AG04450 (cell line): ENCODE measurements at regions not wholly inside any gene's neighbourhood (a gene's known extent, or its start where the extent isn't known, plus 50 kb on each side); places are given as distances from the start of the nearest gene placed in this dataset.

ENCODE experiments used
- CTCF ChIA-PET: fragments of 300-600, 350-600 bp; formaldehyde crosslinking; extraction: SDS; loops from one replicate; lab custom pipeline; 2022; ENCODE audit warnings: antibody characterized with exemption, inconsistent platforms; lab: Charles Lee
- POLR2A ChIA-PET: fragments of 350-600 bp; formaldehyde crosslinking; extraction: SDS; loops from one replicate; lab custom pipeline; 2021; ENCODE audit warnings: antibody characterized with exemption, inconsistent platforms; lab: Yijun Ruan, JAX
- DNase-seq: peaks from one replicate; pipeline ENCODE4 v3.0.0-alpha.2; 2011; ENCODE audit warnings: low read depth, low spot score
- H3K27ac ChIP-seq: one replicate; pipeline ENCODE4 v1.5.1; 2012; ENCODE audit warnings: low read depth, low read length, control low read depth
- H3K27me3 ChIP-seq: one replicate; pipeline ENCODE4 v1.6.0; 2012; ENCODE audit warnings: low read length; ENCODE audit not compliant: control insufficient read depth, insufficient read depth
- H3K4me3 ChIP-seq: 2 replicates; pipeline ENCODE4 v1.5.1; 2011; ENCODE audit warnings: mild to moderate bottlenecking, low read depth, low read length, control low read depth
- H3K9me3 ChIP-seq: 2 replicates; pipeline ENCODE4 v1.5.1; 2012; ENCODE audit warnings: low read length; ENCODE audit not compliant: control insufficient read depth, insufficient read depth
- CTCF ChIP-seq: IDR thresholded peaks from 2 replicates; pipeline ENCODE4 v1.5.1; 2011; ENCODE audit warnings: low read depth, low read length, control low read depth, inconsistent platforms

DNA sequence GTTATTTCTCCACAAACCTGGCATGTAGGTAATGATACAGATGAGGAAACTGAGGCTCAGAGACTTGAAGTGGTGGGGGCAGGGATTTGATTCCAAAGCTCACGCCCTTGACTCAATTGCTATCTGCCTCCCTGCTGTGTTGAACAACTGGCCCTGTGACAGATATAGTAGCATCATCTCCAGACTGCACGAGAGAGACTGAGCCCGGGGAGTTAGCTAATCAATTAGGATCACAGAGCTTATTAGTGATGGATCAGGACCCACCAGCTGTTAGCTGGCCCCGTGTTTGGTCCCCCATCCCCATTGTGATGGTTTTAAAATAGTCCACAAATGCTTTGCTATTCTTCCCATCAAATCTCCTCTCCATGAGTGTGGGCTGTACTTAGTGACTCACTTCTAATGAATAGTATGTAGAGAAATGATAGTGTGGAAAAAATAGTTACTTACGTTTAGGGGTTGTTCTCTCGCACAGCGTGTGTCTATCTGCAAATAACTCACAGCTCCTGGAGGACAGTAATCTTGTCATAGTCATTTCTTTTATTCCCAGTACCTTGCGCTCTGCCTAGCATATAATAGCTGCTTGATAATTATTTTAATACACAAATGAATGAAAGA, 74.4 kb upstream of the KLF13 start:
- no peak overlapping the region for H3K27ac ChIP-seq
- peaks cover 18% of the 10 kb centered on the region for H3K27me3 ChIP-seq
- POLR2A ChIA-PET: interaction anchor here (0.5 kb wide), 1 partner anchor 1911 kb away, joined by 5 read pairs; no protein-coding TSS in a partner anchor
- no peak for DNase-seq
- no peaks in the 10 kb centered on the region for H3K9me3 ChIP-seq
- TF ChIP-seq CTCF: no peak
- no peak overlapping the region for H3K4me3 ChIP-seq
- CTCF ChIA-PET: interaction anchor here (0.7 kb wide), 1 partner anchor 9 kb away, joined by 4 read pairs; no protein-coding TSS in a partner anchor

DNA sequence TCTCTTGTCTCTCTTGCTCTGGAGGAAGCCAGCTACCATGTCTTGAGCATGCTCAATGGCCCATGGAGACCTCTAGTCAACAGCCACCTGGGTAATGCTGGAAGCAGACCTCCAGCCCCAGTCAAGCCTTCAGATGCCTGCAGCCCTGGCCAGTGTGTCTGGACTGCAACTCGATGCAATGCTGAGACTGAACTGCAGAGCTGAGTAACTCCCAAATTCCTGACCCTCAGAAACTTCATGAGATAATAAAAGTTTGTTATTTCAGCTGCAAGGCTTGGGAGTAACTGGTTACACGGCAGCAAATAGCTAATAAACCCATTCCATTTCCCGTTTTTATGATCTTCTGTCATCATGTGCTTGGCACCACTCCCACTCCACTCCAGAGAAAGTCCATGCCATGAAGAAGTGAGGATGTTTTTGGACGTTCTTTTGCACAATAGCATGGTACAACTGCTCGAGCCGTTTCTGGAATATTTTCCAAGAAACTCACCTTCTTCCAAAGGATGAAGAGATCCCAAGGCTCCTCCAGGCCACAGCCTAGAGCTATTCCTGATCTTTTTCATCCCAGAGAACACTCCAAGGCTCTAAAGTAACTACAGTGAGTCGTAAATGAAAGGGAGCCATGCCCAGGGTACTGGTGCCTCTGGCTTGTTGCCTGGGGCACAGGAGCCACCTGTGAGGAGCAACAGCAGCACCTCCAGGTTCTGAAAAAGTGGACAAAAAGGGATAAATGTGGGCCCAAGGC, 72.0 kb upstream of the KLF13 start:
- ChIA-PET POLR2A (no interaction called here), CTCF (interaction anchor here (1.1 kb wide), 1 partner anchor 236 kb away, joined by 6 read pairs; no protein-coding TSS in a partner anchor)
- no peak for TF ChIP-seq CTCF

DNA sequence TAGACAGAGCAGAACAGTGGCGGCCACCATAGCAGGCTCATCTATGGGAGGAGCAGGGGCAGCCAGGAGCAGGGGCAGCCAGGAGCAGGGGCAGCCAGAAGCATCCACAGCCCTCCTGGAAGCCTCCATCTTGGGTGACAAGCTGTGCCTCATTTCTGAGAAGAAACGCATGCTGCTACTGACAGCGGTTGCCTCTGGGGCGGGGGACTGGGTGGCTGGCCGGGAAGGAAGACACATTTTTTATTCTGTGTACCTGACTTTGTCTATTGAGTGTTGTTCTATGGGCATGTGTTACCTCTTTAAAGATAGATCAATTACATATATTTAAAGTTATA, 71.5 kb upstream of the KLF13 start:
- no peak for DNase-seq
- no peak for TF ChIP-seq CTCF
- Histone ChIP-seq H3K27ac (no peak overlapping the region), H3K9me3 (no peaks in the 10 kb centered on the region), H3K4me3 (no peak overlapping the region), H3K27me3 (peaks cover 9% of the 10 kb centered on the region)
- POLR2A ChIA-PET: no interaction called here
- CTCF ChIA-PET: interaction anchor here (1.1 kb wide), 1 partner anchor 235 kb away, joined by 6 read pairs; no protein-coding TSS in a partner anchor

More for the DNA sequence above, 72.0 kb upstream of the KLF13 start:
- Histone ChIP-seq H3K27me3 (peaks cover 12% of the 10 kb centered on the region), H3K9me3 (no peaks in the 10 kb centered on the region), H3K4me3 (no peak overlapping the region), H3K27ac (no peak overlapping the region)
- DNase-seq: no peak

GRCh38 chr15:31255732-31256377, 70.8 kb upstream of the KLF13 start:
- ChIA-PET POLR2A (no interaction called here), CTCF (interaction anchor here (1.1 kb wide), 1 partner anchor 234 kb away, joined by 6 read pairs; no protein-coding TSS in a partner anchor)
- no peak for DNase-seq
- H3K27me3 ChIP-seq: peaks cover 8% of the 10 kb centered on the region
- no peak overlapping the region for H3K27ac ChIP-seq
- no peaks in the 10 kb centered on the region for H3K9me3 ChIP-seq
- no peak overlapping the region for H3K4me3 ChIP-seq
- TF ChIP-seq CTCF: no peak
